GM13977 (cell line): ENCODE measurements at regions not wholly inside any gene's neighbourhood (a gene's known extent, or its start where the extent isn't known, plus 50 kb on each side); places are given as distances from the start of the nearest gene placed in this dataset.

Experiments used
- DNase-seq: peaks from one replicate; pipeline ENCODE4 v3.0.0; 2012; ENCODE audit warnings: low spot score
- CTCF ChIP-seq: IDR thresholded peaks from 2 replicates; pipeline ENCODE4 v1.5.1; 2012; ENCODE audit warnings: mild to moderate bottlenecking, control low read depth; ENCODE audit not compliant: insufficient read depth; ENCODE audit errors: extremely low read depth, missing control alignments
- in situ Hi-C: fragments of 300-500 bp; cut with MboI; formaldehyde crosslinking; loops from one replicate; pipeline ENCODE4 v1.12.0; 2022; ENCODE audit warnings: low sequenced_read_pairs, low pct_unique_long_range_greater_than_20kb, mixed read lengths, inconsistent platforms; ENCODE audit not compliant: unreplicated experiment

DNA sequence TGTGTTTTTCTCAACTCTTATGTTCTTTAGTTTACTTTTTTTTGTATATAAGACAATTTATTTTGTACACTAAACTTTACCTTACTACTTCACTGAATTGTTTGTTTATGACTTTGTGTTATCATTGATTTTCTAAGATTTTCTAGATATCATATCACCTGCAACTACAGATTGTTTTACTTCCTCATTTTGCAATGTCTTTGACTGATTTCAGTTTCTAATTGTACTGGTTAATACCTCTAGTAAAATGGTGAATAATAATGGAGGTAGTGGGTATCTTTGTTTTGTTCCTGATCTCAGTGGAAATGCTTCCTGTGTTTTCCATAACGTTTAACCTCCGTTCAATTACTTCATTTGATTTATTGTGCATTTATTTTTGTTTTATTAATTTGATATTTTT, 490.2 kb downstream of the TLL1 start:
- in situ Hi-C loops: no loop called here
- no peak for TF ChIP-seq CTCF
- DNase-seq: no peak

DNA sequence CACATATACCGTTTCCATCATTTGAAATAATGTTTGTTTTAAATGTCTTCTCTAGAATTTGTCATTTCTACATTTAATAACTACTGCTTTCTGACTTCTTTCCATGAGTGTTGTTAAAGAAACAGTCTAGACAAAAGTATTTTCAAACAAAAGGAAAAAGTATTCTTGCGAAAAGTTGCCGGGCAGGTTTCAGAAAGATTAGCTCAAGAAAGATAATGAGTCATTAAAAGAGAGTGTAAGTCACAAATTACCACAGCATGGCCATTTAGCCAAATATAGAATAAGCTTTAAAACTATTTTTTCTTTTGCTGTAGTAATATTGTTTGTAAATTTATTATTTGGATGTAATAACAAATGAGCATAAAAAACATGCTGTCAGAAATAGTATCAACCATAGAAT, 493.0 kb downstream of the TLL1 start:
- no peak for DNase-seq
- in situ Hi-C loops: no loop called here
- no peak for TF ChIP-seq CTCF

- in situ Hi-C loops: no loop called here
- TF ChIP-seq CTCF: no peak
- no peak for DNase-seq
Observed at GRCh38 chr4:166377578-166377977, 504.5 kb downstream of the TLL1 start.

- no peak for DNase-seq
- in situ Hi-C loops: no loop called here
- no peak for TF ChIP-seq CTCF
Observed at GRCh38 chr4:166386491-166387360, 513.7 kb downstream of the TLL1 start.

DNA sequence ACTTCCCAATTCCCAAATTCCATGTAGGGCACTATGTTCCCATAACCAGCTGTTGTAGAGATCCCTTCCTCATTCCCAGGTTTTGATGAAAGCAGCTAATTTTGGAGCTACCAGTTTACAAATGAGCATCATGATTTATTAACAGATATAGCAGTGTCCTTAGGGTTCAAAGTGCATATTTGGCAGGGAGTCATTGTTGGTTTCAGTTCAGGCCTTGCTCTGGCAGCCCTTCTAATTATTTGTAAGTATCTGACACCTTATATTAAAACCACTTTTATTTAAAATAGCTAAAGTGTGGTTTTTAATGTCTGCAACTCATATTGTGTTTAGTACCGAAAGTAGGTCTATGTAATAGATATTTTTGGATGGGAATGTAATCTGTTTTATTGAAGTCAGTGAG, 518.5 kb downstream of the TLL1 start:
- TF ChIP-seq CTCF: no peak
- no peak for DNase-seq
- in situ Hi-C loops: no loop called here

- in situ Hi-C loops: no loop called here
- no peak for TF ChIP-seq CTCF
- DNase-seq: no peak
Observed at GRCh38 chr4:166399021-166399420, 526.0 kb downstream of the TLL1 start.
